Spleen (tissue), 7 donors: ENCODE measurements at regions not wholly inside any gene's neighbourhood (a gene's known extent, or its start where the extent isn't known, plus 50 kb on each side); places are given as distances from the start of the nearest gene placed in this dataset.

Experiments
- POLR2A ChIP-seq, 3 donors: fragments of 450-650 bp; IDR thresholded peaks; one replicate each; pipeline ENCODE4 v1.5.1; 2017; ENCODE audit warnings: antibody characterized with exemption in 3 of 3, mild to moderate bottlenecking in 1 of 3
- POLR2AphosphoS5 ChIP-seq, 3 donors: sonication (generic); formaldehyde crosslinking; IDR thresholded peaks; one replicate each; pipeline ENCODE4 v1.5.1; 2017; ENCODE audit warnings: antibody characterized with exemption in 3 of 3
- TF ChIP-seq, protein P1 (sequence below), 11 experiments: fragments of 200-600 bp in 7 of 11; fragments of 450-650 bp in 4 of 11; sonication (generic) in 4 of 11; IDR thresholded peaks in 8 of 11; conservative IDR thresholded peaks in 3 of 11; 1 replicate in 7 of 11; 2 replicates in 4 of 11; pipeline versions ENCODE4 v1.4.0 to v1.8.0; 2016 to 2021; ENCODE audit warnings: antibody characterized with exemption in 11 of 11, inconsistent platforms in 4 of 11, mild to moderate bottlenecking in 1 of 11
- donor health status: DM: no; HTN: no; CAD: no; lungs with moderate emphysema.
- donor health status: DM: no; HTN: no; CAD: no.
- donor health status: DM: no; HTN: no; CAD: no.

DNA sequence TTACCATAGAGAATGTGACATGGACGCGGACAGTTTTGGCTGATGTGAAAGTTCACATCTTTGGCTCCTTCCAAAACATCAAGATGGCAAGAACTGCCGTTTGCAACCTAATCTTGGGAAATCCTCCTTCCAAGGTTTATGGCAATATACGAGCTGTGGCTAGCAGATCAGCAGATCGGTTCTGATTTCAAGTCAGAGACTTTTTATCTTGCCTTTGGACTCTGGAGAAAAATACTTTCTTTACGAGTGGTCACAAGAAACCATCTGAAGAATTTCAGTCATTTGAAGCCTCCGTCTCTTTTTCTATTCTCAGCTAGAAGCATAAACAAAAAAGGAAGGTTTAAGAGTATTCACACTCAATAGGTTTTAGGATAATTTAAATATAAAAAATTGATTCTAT lies 153.5 kb upstream of the MEIS2 start:
- no peak for TF ChIP-seq POLR2A (IDR thresholded peaks at IDR 0.05)
- TF ChIP-seq, protein P1, sequence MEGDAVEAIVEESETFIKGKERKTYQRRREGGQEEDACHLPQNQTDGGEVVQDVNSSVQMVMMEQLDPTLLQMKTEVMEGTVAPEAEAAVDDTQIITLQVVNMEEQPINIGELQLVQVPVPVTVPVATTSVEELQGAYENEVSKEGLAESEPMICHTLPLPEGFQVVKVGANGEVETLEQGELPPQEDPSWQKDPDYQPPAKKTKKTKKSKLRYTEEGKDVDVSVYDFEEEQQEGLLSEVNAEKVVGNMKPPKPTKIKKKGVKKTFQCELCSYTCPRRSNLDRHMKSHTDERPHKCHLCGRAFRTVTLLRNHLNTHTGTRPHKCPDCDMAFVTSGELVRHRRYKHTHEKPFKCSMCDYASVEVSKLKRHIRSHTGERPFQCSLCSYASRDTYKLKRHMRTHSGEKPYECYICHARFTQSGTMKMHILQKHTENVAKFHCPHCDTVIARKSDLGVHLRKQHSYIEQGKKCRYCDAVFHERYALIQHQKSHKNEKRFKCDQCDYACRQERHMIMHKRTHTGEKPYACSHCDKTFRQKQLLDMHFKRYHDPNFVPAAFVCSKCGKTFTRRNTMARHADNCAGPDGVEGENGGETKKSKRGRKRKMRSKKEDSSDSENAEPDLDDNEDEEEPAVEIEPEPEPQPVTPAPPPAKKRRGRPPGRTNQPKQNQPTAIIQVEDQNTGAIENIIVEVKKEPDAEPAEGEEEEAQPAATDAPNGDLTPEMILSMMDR (IDR thresholded peaks at IDR 0.05 in 8 of 11, conservative IDR thresholded peaks at IDR 0.05 in 3 of 11) = no peak
- TF ChIP-seq POLR2AphosphoS5 (IDR thresholded peaks at IDR 0.05) = no peak
